Neural cell (in vitro differentiated cells): ENCODE measurements at regions not wholly inside any gene's neighbourhood (a gene's known extent, or its start where the extent isn't known, plus 50 kb on each side); places are given as distances from the start of the nearest gene placed in this dataset.

Experiments used
- H2AFZ ChIP-seq: fragments of 200-600, 300-800 bp; sonication (generic), shearing (Covaris generic); 2 replicates; pipeline ENCODE4 v1.6.0; 2014; ENCODE audit warnings: low read depth, mild to moderate bottlenecking, antibody characterized with exemption, low read length, moderate library complexity
- H3F3A ChIP-seq: fragments of 200-600 bp; shearing (Covaris generic); 2 replicates; pipeline ENCODE4 v1.6.1; 2016; ENCODE audit warnings: mild to moderate bottlenecking, moderate library complexity, mixed read lengths, antibody characterized with exemption, low read length; ENCODE audit not compliant: insufficient read depth, poor library complexity, severe bottlenecking
- H3K27ac ChIP-seq: fragments of 200-600, 300-800 bp; sonication (generic), shearing (Covaris generic); 2 replicates; pipeline ENCODE4 v1.5.1; 2014; ENCODE audit warnings: mild to moderate bottlenecking, low read length, moderate library complexity
- H3K27me3 ChIP-seq: fragments of 300-800, 200-600 bp; sonication (generic), shearing (Covaris generic); 2 replicates; pipeline ENCODE4 v1.6.0; 2014; ENCODE audit warnings: mild to moderate bottlenecking, low read depth, low read length, moderate library complexity; ENCODE audit not compliant: insufficient read depth
- H3K36me3 ChIP-seq: fragments of 300-800, 200-600 bp; sonication (generic), shearing (Covaris generic); 2 replicates; pipeline ENCODE4 v1.5.1; 2014; ENCODE audit warnings: mild to moderate bottlenecking, antibody characterized with exemption, low read length, moderate library complexity; ENCODE audit not compliant: insufficient read depth
- H3K4me2 ChIP-seq: fragments of 300-800, 200-600 bp; sonication (generic), shearing (Covaris generic); 2 replicates; pipeline ENCODE4 v1.6.0; 2014; ENCODE audit warnings: mild to moderate bottlenecking, low read length
- H3K4me3 ChIP-seq: fragments of 300-800, 200-600 bp; sonication (generic), shearing (Covaris generic); 2 replicates; pipeline ENCODE4 v1.5.1; 2014; ENCODE audit warnings: mild to moderate bottlenecking, low read length, moderate library complexity
- H3K79me2 ChIP-seq: fragments of 200-600 bp; shearing (Covaris generic); replicated peaks from 2 replicates; pipeline ENCODE4 v1.6.0; 2014; ENCODE audit warnings: mild to moderate bottlenecking, low read length, moderate library complexity; ENCODE audit not compliant: insufficient read depth
- H3K9ac ChIP-seq: fragments of 300-800, 200-600 bp; sonication (generic), shearing (Covaris generic); 2 replicates; pipeline ENCODE4 v1.6.1; 2016; ENCODE audit warnings: mild to moderate bottlenecking, low read length, mixed read lengths
- H3K9me2 ChIP-seq: fragments of 200-600 bp; shearing (Covaris generic); 2 replicates; pipeline ENCODE4 v1.6.1; 2016; ENCODE audit warnings: mild to moderate bottlenecking, low read length, mixed read lengths; ENCODE audit not compliant: insufficient read depth
- H3K9me3 ChIP-seq: fragments of 200-600, 300-800 bp; sonication (generic), shearing (Covaris generic); 2 replicates; pipeline ENCODE4 v1.6.1; 2016; ENCODE audit warnings: mild to moderate bottlenecking, mixed run types, low read length, moderate library complexity, mixed read lengths
- H4K20me1 ChIP-seq: fragments of 200-600 bp; shearing (Covaris generic); 2 replicates; pipeline ENCODE4 v1.6.1; 2016; ENCODE audit warnings: mild to moderate bottlenecking, mixed run types; ENCODE audit not compliant: insufficient read depth
- CTCF ChIP-seq: fragments of 450-650 bp; IDR thresholded peaks from 2 replicates; pipeline ENCODE4 v1.5.1; 2014; ENCODE audit warnings: antibody characterized with exemption, mild to moderate bottlenecking, moderate library complexity; ENCODE audit not compliant: poor library complexity, severe bottlenecking
- EP300 ChIP-seq: fragments of 450-650 bp; conservative IDR thresholded peaks from 2 replicates; pipeline ENCODE4 v1.6.1; 2014; ENCODE audit warnings: antibody characterized with exemption, mild to moderate bottlenecking, moderate library complexity; ENCODE audit not compliant: poor library complexity, severe bottlenecking
- EZH2 ChIP-seq: fragments of 200-600, 300-800 bp; shearing (Covaris generic), sonication (generic); IDR thresholded peaks from 2 replicates; pipeline ENCODE4 v1.6.1; 2014; ENCODE audit warnings: antibody characterized with exemption, low read length, borderline replicate concordance, mild to moderate bottlenecking; ENCODE audit not compliant: insufficient read depth, poor library complexity, severe bottlenecking
- MXI1 ChIP-seq: fragments of 450-650 bp; conservative IDR thresholded peaks from 2 replicates; pipeline ENCODE4 v1.6.1; 2014; ENCODE audit warnings: antibody characterized with exemption, mild to moderate bottlenecking; ENCODE audit not compliant: poor library complexity, severe bottlenecking
- POLR2AphosphoS5 ChIP-seq: IDR thresholded peaks from 2 replicates; pipeline ENCODE4 v1.6.1; 2012
- RAD21 ChIP-seq: fragments of 450-650 bp; conservative IDR thresholded peaks from 2 replicates; pipeline ENCODE4 v1.6.1; 2014; ENCODE audit warnings: antibody characterized with exemption, mild to moderate bottlenecking, moderate library complexity
- REST ChIP-seq: IDR thresholded peaks from 2 replicates; pipeline ENCODE4 v1.6.1; 2012; ENCODE audit warnings: borderline replicate concordance
- SMC3 ChIP-seq: fragments of 450-650 bp; conservative IDR thresholded peaks from 2 replicates; pipeline ENCODE4 v1.6.1; 2014; ENCODE audit warnings: antibody characterized with exemption, mild to moderate bottlenecking, moderate library complexity; ENCODE audit not compliant: poor library complexity
- TAF1 ChIP-seq: IDR thresholded peaks from 2 replicates; pipeline ENCODE4 v1.6.1; 2012; ENCODE audit warnings: low read depth

GRCh38 chr2:176779917-176780316 lies 432.7 kb upstream of the HNRNPA3 start:
- Histone ChIP-seq H3K27me3 (no peaks in the 10 kb centered on the region), H3K9me3 (no peaks in the 10 kb centered on the region), H3K9me2 (no peaks in the 10 kb centered on the region), H3K4me2 (no peak overlapping the region), H3F3A (no peaks in the 10 kb centered on the region), H4K20me1 (no peaks in the 10 kb centered on the region), H3K4me3 (no peak overlapping the region), H3K79me2 (no peaks in the 10 kb centered on the region), H3K36me3 (no peaks in the 10 kb centered on the region), H3K27ac (no peak overlapping the region), H3K9ac (no peak overlapping the region), H2AFZ (no peak overlapping the region)
- TF ChIP-seq SMC3 (no peak), POLR2AphosphoS5 (no peak), MXI1 (no peak), EZH2 (no peak), CTCF (no peak), EP300 (no peak), REST (no peak), RAD21 (no peak), TAF1 (no peak)

- Histone ChIP-seq H3K9ac (no peak overlapping the region), H3F3A (no peaks in the 10 kb centered on the region), H3K27me3 (no peaks in the 10 kb centered on the region), H3K9me3 (no peaks in the 10 kb centered on the region), H3K79me2 (no peaks in the 10 kb centered on the region), H3K4me2 (no peak overlapping the region), H3K36me3 (no peaks in the 10 kb centered on the region), H3K9me2 (no peaks in the 10 kb centered on the region), H3K27ac (no peak overlapping the region), H4K20me1 (no peaks in the 10 kb centered on the region), H2AFZ (no peak overlapping the region), H3K4me3 (no peak overlapping the region)
- TF ChIP-seq POLR2AphosphoS5 (no peak), REST (no peak), EZH2 (no peak), EP300 (no peak), MXI1 (no peak), RAD21 (no peak)
Measured at GRCh38 chr2:176780348-176780747, 432.2 kb upstream of the HNRNPA3 start.
